ENCODE measurements at regions not wholly inside any gene's neighbourhood (a gene's known extent, or its start where the extent isn't known, plus 50 kb on each side); places are given as distances from the start of the nearest gene placed in this dataset.
A peak's percentile ranks its signal among the peaks of the same experiment; 100 is the strongest.
"Not testable (repeated sequence)": the region's sequence is repeated elsewhere in the genome, so short reads cannot be mapped to it uniquely, and the experiment has no call there.

DNA sequence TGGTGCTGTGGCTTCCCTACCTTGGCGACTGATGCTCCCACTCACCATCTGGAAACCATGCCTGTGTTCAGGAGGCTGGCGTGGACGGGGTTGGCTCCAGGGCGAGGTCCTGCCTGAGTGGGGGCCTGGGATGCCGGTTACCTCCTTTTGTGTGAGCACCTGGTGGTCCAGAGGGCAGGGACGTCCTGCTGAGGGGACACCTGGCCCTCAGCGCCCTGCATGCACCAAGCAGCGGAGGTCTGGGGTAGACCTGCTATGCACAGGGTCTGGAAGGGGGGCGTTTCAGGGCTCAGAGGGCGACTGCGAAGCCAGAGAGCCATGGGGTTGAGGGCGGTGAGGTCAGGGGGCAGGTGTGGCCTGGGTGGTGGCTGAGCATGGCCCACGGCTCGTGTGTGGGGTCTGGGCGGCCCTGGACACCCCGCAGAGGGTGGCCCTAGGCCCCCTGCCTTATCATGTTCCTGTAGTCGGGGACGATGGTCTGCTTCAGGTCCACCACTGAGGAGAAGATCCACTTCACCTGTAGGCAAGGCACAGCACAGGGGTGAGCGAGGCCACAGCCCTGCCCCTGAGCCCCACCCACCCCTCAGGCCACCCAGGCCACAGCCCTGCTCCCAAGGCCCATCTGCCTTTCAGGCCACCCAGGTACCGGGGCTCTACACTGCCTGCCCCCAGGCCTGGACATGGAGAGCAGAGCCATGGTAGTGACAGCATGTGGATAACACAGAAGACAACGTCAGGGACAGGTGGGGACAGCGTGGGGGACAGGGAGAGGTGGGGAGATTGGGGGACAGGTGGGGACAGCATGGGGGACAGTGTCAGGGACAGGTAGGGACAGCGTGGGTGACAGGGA lies 95.3 kb downstream of the TMEM121 start:
- peak; percentile 2 for DNase-seq (ENCODE audit: low spot score)

- peak; percentile 10 for DNase-seq (ENCODE audit: low spot score)
These were observed 96.1 kb downstream of the TMEM121 start for GRCh38 chr14:105622329-105622955.

DNA sequence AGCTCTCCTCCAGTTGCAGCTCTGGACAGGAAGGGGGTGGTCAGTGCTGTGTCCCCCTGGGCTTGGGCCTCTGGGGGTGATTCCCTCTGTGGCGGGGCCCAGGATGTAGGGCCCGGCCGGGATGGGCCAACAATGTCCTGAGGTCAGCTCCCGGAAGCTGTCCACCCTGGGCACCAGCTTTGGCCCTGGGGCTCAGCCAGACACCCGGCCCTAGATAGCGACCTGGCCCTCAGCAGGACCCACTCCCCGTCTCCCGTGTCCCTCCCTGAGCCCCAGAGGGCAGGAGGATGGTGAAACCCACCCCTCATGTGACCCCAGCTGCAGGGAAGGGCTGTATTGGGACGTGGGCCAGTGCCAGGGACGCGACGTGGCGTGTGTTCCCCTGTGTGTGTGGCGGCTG lies 96.8 kb downstream of the TMEM121 start:
- DNase-seq (ENCODE audit: low spot score), result peak; percentile 1

- DNase-seq (ENCODE audit: low spot score), result not testable (repeated sequence)
These were observed 98.0 kb downstream of the TMEM121 start for GRCh38 chr14:105624346-105624745.

DNA sequence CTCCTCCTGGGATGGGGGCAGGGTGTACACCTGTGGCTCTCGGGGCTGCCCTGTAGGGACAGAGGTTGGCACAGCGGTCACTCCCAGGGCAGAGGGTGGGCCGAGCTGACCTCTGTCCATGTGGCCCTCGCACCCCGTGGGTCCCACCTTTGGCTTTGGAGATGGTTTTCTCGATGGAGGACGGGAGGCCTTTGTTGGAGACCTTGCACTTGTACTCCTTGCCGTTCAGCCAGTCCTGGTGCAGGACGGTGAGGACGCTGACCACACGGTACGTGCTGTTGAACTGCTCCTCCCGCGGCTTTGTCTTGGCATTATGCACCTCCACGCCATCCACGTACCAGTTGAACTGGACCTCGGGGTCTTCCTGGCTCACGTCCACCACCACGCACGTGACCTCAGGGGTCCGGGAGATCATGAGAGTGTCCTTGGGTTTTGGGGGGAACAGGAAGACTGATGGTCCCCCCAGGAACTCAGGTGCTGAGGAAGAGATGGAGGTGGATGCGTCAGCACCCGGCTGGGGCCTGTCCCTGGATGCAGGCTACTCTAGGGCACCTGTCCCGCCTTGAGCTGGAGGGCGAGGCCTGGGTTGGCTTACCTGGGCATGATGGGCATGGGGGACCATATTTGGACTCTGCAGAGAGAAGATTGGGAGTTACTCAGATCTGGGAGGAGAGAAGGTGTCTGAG lies 98.5 kb downstream of the TMEM121 start:
- peak; percentile 7 for DNase-seq (ENCODE audit: low spot score)

GRCh38 chr14:105625448-105625847 lies 99.1 kb downstream of the TMEM121 start:
- DNase-seq (ENCODE audit: low spot score), result peak; percentile 1

- not testable (repeated sequence) for DNase-seq (ENCODE audit: low spot score)
These were observed 99.7 kb downstream of the TMEM121 start for GRCh38 chr14:105626111-105626510.

DNA sequence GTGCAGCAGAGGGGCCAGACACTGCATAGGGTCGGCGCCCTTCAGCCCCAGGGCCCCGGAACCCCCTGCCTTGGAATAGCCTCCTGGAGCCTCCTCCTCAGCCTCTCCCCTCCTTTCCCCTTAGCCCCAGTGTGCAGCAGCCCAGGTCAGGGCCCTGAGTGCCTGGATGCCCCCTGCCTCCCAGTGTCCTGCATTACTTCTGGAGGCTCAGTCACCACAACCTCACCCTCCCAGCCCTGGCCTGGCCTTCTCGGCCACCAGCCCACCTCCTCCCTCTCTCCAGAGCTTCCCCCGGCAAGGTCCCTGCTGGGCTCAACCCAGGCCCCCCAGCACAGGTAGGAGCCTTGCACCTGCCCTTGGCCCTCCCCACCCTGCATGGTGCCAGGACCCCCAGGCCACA lies 100.3 kb downstream of the TMEM121 start:
- DNase-seq (ENCODE audit: low spot score), result not testable (repeated sequence)

- DNase-seq (ENCODE audit: low spot score), result not testable (repeated sequence)
These were observed 100.9 kb downstream of the TMEM121 start for GRCh38 chr14:105627287-105627686.

- no peak for DNase-seq (ENCODE audit: low spot score)
These were observed 101.3 kb downstream of the TMEM121 start for GRCh38 chr14:105627701-105628100.

GRCh38 chr14:105628126-105628525 lies 101.7 kb downstream of the TMEM121 start:
- DNase-seq (ENCODE audit: low spot score), result not testable (repeated sequence)

DNA sequence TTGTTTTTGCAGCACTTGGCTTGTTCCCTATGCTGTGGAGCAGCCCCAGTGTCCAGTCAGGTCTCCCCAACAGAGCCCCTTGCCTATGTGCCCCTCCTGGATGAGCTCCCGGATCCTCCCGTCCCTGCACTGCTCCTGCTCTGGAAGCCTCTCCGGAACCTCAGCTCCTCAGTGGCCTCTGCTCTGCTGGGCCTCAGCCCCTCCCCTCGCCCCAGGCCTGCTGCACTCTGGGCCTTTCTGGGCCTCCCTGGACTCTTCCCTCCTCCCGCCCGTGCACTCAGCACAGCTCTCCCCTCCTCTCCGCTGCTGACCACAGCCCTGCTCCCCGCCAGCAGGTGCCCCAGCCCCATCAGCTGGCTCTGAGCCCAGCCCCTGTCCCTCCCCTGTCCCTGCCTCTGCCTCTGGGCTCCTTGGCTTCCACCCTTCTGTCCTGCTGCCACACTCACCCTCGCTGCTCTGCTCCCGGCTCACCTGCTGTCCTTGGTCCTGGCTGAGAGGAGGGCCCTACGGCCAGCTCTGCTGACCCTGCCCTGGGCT lies 102.2 kb downstream of the TMEM121 start:
- DNase-seq (ENCODE audit: low spot score), result not testable (repeated sequence)

- DNase-seq (ENCODE audit: low spot score), result not testable (repeated sequence)
These were observed 102.9 kb downstream of the TMEM121 start for GRCh38 chr14:105629091-105629885.

GRCh38 chr14:105629886-105630215 lies 103.5 kb downstream of the TMEM121 start:
- DNase-seq (ENCODE audit: low spot score), result no peak

- DNase-seq (ENCODE audit: low spot score), result not testable (repeated sequence)
These were observed 104.0 kb downstream of the TMEM121 start for GRCh38 chr14:105630293-105630934.

DNA sequence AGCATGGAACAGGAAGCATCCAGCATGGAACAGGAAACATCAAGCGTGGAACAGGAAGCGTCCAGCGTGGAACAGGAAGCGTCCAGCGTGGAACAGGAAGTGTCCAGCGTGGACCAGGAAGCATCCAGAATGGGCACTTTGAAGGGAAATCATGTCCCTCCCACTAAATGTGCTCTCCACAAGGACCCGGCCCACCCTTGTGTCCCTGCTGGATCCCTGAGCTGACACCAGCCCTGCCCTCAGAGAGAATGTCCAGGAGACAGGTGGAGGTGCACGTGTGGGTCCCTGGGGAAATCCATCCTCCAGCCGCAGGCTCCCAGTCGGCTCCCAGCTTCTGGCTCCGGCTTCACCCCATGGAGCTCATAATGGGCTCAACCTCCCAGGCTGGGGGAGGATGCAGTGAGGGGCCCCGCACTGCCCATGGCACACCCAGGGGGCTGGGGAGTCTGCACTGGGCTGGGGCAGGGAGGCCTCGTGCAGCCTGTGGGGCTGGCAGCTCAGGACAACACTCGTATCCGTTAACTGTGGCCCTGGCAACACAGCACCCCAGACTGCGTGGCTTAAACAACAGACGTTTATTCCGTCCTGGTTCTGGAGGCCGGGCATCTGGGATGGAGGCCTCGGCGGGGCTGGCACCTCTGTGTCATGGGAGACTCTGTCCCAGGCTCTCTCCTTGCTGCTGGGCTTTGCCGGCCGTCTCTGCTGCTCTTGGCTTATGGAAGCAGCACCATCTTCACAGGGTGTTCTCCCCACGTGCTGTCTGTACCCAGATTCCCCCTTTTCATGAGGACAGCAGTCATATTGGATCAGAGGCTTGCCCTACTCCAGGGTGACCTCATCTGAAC lies 104.8 kb downstream of the TMEM121 start:
- not testable (repeated sequence) for DNase-seq (ENCODE audit: low spot score)

- DNase-seq (ENCODE audit: low spot score), result no peak
These were observed 105.6 kb downstream of the TMEM121 start for GRCh38 chr14:105632010-105632409.

DNA sequence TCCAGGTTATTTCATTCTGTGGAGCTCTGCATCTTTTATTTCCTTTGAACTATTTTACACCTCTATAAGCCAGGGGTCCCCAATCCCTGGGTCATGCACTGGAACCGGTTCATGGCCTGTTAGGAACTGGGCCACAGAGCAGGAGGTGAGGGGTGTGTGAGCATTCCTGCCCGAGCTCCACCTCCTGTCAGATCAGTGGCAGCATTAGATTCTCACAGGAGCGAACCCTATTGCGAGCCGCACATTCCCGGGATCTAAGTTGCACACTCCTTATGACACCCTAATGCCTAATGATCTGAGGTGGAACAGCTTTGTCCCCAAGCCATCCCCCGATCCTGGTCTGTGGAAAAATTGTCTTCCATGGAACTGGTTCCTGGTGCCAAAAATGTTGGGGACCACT lies 107.2 kb downstream of the TMEM121 start:
- not testable (repeated sequence) for DNase-seq (ENCODE audit: low spot score)

DNA sequence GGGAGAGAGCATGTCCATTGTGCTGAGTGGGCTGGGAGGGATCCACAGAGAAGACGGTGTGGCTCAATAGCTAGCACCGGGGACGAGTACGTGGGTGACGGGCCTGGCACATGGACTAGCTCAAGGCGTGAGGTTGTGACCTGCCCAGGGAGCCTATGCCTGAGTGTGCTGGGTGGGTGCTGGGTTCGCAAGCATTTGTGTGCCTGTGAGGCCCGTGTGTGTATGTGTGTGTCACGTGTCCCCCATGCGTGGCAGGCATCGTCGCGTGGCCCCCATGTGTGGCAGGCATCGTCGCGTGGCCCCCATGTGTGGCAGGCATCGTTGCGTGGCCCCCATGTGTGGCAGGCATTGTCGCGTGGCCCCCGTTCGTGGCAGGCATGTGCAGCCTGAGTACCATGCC lies 109.2 kb downstream of the TMEM121 start:
- no peak for DNase-seq (ENCODE audit: low spot score)

DNA sequence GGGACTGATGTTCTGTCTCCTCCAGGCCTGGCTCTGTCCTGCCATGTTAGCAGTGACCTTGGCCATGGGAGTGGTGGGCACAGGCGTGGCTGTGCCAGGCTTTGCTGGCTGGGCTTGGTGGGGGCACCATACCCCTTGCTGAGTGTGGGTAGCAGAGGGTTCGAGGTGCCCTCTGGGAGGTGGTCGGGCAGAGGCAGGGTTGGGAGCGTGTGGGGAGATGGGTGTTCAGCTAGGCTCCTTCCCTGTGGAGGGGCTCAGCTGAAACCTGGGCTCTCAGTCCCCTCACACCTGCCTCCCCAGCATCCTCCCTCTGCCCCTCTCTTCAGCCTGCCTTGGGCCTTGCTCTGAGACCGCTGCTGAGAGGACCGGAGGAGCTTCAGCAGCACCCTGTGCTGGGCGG lies 109.6 kb downstream of the TMEM121 start:
- not testable (repeated sequence) for DNase-seq (ENCODE audit: low spot score)

Measured in Ammon's horn (tissue), 1 donor.